DND-41 (cell line): ENCODE measurements at regions not wholly inside any gene's neighbourhood (a gene's known extent, or its start where the extent isn't known, plus 50 kb on each side); places are given as distances from the start of the nearest gene placed in this dataset.

Experiments used
- ATAC-seq: fragments of 200-7000 bp; cut with Tn5 transposase; 3 replicates; pipeline ENCODE4 v1.9.1; 2021; ENCODE audit warnings: low read depth; ENCODE audit not compliant: insufficient read depth
- DNase-seq: peaks from one replicate; pipeline ENCODE4 v3.0.0-alpha.2; 2020
- H2AFZ ChIP-seq: 2 replicates; pipeline ENCODE4 v1.6.0; 2012; ENCODE audit warnings: low read depth, low read length
- H3K27ac ChIP-seq: 2 replicates; pipeline ENCODE4 v1.5.1; 2012; ENCODE audit warnings: low read length, inconsistent platforms
- H3K27me3 ChIP-seq: fragments of 200-600 bp; sonication (generic); 2 replicates; pipeline ENCODE4 v1.6.0; 2012; ENCODE audit warnings: low read length, mild to moderate bottlenecking, inconsistent platforms; ENCODE audit not compliant: insufficient read depth, poor library complexity
- H3K36me3 ChIP-seq: 2 replicates; pipeline ENCODE4 v1.5.1; 2012; ENCODE audit warnings: low read length, inconsistent platforms; ENCODE audit not compliant: insufficient read depth
- H3K4me1 ChIP-seq: 2 replicates; pipeline ENCODE4 v1.5.1; 2012; ENCODE audit warnings: mild to moderate bottlenecking, low read length; ENCODE audit not compliant: insufficient read depth
- H3K4me2 ChIP-seq: 2 replicates; pipeline ENCODE4 v1.6.0; 2012; ENCODE audit warnings: mild to moderate bottlenecking, moderate library complexity, low read length, inconsistent platforms; ENCODE audit not compliant: insufficient read depth
- H3K4me3 ChIP-seq, 2 experiments: fragments of 200-600 bp in 1 of 2; shearing (Covaris generic) in 1 of 2; 2 replicates each; pipeline ENCODE4 v1.5.1; 2012 to 2016; ENCODE audit warnings: inconsistent platforms in 2 of 2, low read length in 2 of 2, mild to moderate bottlenecking in 2 of 2, low read depth in 1 of 2, moderate library complexity in 1 of 2
- H3K79me2 ChIP-seq: 2 replicates; pipeline ENCODE4 v1.6.0; 2012; ENCODE audit warnings: low read length, inconsistent platforms; ENCODE audit not compliant: insufficient read depth
- H3K9ac ChIP-seq: 2 replicates; pipeline ENCODE4 v1.6.0; 2012; ENCODE audit warnings: low read depth, mild to moderate bottlenecking, inconsistent platforms, low read length, moderate library complexity
- H3K9me3 ChIP-seq: 2 replicates; pipeline ENCODE4 v1.5.1; 2012; ENCODE audit warnings: low read length, moderate library complexity, mild to moderate bottlenecking, inconsistent platforms; ENCODE audit not compliant: insufficient read depth, severe bottlenecking
- H4K20me1 ChIP-seq: 2 replicates; pipeline ENCODE4 v1.6.0; 2012; ENCODE audit warnings: low read length; ENCODE audit not compliant: insufficient read depth
- CTCF ChIP-seq: IDR thresholded peaks from 2 replicates; pipeline ENCODE4 v1.5.1; 2012; ENCODE audit warnings: borderline replicate concordance, low read length, moderate library complexity, mild to moderate bottlenecking; ENCODE audit not compliant: poor library complexity, severe bottlenecking; ENCODE audit errors: extremely low read depth
- EZH2 ChIP-seq: IDR thresholded peaks from 3 replicates; pipeline ENCODE4 v1.6.1; 2012; ENCODE audit warnings: borderline replicate concordance, low read depth, mild to moderate bottlenecking, moderate library complexity, low read length, inconsistent platforms; ENCODE audit not compliant: severe bottlenecking

DNA sequence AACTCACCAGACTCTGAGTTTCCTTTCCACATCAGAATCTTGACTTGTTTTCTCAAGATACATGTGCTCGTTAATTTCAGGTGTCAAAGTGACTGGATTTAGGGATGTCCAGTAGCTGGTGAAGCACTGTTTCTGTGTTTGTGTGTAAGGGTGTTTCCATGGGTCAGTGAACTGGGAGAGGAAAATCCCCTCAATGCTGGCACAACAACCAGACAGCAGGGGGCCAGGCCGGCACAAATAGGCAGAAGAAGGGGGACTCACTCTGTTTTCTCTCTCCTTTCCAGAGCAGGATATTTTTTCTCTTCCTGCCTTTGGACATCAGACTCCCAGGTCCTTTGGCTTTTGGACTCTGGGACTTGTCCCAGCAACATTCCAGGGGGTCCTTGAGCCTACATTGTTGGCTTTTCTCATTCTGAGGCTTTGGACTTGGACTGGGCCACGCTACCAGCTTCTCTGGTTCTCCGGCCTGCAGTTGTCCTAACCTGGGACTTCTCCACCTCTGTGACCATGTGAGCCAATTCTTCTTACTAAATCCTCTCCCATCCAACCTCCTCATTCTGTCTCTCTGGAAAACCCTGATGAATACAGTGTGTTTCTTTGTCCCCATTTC is 144.0 kb downstream of the CAAP1 start:
- no peak for ATAC-seq
- H3K9ac ChIP-seq = no peak overlapping the region
- TF ChIP-seq EZH2 = no peak
- TF ChIP-seq CTCF = no peak
- H3K27ac ChIP-seq = no peak overlapping the region
- no peaks in the 10 kb centered on the region for H3K79me2 ChIP-seq
- no peak for DNase-seq
- H3K27me3 ChIP-seq = no peaks in the 10 kb centered on the region
- H3K36me3 ChIP-seq = no peaks in the 10 kb centered on the region
- no peak overlapping the region for H2AFZ ChIP-seq
- H4K20me1 ChIP-seq = no peaks in the 10 kb centered on the region
- no peak overlapping the region for H3K4me2 ChIP-seq
- no peaks in the 10 kb centered on the region for H3K9me3 ChIP-seq
- H3K4me1 ChIP-seq = no peaks in the 10 kb centered on the region
- H3K4me3 ChIP-seq = no peak overlapping the region

- Histone ChIP-seq H3K27me3 (no peaks in the 10 kb centered on the region), H2AFZ (no peak overlapping the region), H3K9ac (no peak overlapping the region), H4K20me1 (no peaks in the 10 kb centered on the region), H3K27ac (no peak overlapping the region), H3K79me2 (no peaks in the 10 kb centered on the region), H3K4me3 (no peak overlapping the region), H3K4me2 (no peak overlapping the region), H3K36me3 (no peaks in the 10 kb centered on the region), H3K9me3 (no peaks in the 10 kb centered on the region), H3K4me1 (no peaks in the 10 kb centered on the region)
- DNase-seq = no peak
- no peak for ATAC-seq
- TF ChIP-seq CTCF = no peak
- no peak for TF ChIP-seq EZH2
Observed at GRCh38 chr9:26747611-26748010, 145.0 kb downstream of the CAAP1 start.

DNA sequence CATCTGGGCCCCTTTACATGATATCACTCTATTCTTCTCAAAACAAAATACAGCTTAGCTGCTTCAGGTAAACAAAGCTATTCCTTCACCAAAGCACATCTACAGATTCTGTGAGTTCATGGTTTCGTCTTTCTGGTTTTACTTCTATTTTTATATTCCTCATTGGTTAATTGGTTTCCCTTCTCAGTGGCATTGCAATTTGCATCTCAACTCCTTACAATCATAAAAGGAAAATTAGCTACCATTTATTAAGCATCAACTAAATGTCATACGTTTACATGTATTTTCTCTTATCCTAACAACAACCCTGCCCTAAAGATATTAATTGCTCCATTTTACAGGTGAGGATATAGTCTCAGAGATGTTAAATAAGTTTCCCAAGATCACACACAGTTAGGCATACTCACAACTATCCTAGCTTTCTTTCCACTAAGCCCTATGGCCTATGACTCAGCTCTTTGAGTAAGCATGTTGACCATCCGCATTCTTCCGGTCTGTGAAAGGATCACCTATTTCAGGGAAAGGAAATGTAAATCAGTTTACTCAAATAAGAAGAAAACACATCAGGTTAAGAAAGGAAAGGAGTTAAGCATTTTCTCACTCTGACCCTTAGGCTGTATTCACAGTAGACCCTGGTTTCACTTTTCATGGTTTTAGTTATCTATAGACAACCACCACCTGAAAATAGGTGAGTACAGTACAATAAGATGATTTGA is 146.1 kb downstream of the CAAP1 start:
- Histone ChIP-seq H3K4me1 (no peaks in the 10 kb centered on the region), H3K27ac (no peak overlapping the region), H4K20me1 (no peaks in the 10 kb centered on the region), H2AFZ (no peak overlapping the region), H3K36me3 (no peaks in the 10 kb centered on the region), H3K27me3 (no peaks in the 10 kb centered on the region), H3K4me3 (no peak overlapping the region), H3K9me3 (no peaks in the 10 kb centered on the region), H3K79me2 (no peaks in the 10 kb centered on the region), H3K9ac (no peak overlapping the region), H3K4me2 (no peak overlapping the region)
- ATAC-seq (no peak), DNase-seq (no peak)
- TF ChIP-seq EZH2 = no peak
- TF ChIP-seq CTCF = no peak
